ENCODE measurements at regions not wholly inside any gene's neighbourhood (a gene's known extent, or its start where the extent isn't known, plus 50 kb on each side); places are given as distances from the start of the nearest gene placed in this dataset.
"Not testable (repeated sequence)": the region's sequence is repeated elsewhere in the genome, so short reads cannot be mapped to it uniquely, and the experiment has no call there.

DNA sequence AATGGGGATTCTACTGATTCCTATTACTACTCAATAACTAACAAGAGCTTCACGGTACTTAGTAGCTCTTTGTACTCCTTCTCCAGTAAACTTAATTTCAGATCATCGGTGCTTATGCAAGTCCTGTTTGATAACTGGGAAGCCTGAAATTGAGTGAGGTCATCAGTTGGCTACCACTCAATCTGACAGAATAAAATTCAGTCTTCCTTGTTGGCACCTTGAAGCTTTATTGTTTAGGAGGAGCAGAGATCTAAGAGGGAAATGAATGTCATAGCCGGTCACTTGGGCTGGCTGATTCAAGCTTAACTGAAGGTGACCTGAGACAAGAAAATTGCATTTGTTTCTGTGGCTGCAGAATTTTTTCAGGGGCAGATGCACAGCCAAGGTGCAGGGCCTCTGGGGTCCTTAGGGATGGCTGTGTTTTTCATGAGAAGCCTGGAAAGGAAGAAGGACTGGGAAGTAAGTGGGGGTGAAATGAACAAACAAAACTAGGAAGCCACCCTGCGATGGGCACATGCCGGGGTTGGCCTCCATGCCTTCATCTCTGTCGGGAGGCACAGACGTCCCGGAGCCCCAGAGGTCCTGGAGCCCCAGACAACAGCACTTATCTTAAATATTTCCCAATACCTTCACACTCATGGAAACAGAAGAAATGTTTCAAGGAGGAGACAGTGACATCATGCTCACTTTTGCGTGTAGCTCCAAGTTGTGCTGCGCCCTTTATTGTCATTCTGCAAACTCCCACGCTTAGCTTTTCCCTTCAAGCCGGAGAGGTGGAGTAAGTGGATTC lies 85.0 kb upstream of the KIF5B start:
- Histone ChIP-seq H3K9me3 (no peaks in the 10 kb centered on the region), H3K36me3 (ENCODE audit: insufficient read depth in 1 of 2, low read depth in 1 of 2) (no peaks in the 10 kb centered on the region), H3K4me1 (peaks cover 10% of the 10 kb centered on the region), H3K27ac (peak overlapping the region; percentile 36), H3K4me3 (no peak overlapping the region), H3K27me3 (ENCODE audit: insufficient read depth in 3 of 3, low read length in 2 of 3) (no peaks in the 10 kb centered on the region)
- intact Hi-C loops (cut with DNase I) = no loop called here
- peak in 1 of 4 donors; percentile 21 for ATAC-seq
- no peak for DNase-seq
- TF ChIP-seq, protein P1, sequence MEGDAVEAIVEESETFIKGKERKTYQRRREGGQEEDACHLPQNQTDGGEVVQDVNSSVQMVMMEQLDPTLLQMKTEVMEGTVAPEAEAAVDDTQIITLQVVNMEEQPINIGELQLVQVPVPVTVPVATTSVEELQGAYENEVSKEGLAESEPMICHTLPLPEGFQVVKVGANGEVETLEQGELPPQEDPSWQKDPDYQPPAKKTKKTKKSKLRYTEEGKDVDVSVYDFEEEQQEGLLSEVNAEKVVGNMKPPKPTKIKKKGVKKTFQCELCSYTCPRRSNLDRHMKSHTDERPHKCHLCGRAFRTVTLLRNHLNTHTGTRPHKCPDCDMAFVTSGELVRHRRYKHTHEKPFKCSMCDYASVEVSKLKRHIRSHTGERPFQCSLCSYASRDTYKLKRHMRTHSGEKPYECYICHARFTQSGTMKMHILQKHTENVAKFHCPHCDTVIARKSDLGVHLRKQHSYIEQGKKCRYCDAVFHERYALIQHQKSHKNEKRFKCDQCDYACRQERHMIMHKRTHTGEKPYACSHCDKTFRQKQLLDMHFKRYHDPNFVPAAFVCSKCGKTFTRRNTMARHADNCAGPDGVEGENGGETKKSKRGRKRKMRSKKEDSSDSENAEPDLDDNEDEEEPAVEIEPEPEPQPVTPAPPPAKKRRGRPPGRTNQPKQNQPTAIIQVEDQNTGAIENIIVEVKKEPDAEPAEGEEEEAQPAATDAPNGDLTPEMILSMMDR (IDR thresholded peaks at IDR 0.05) = no peak
- WGBS, 3 donors = 65 to 73% (median 70%) methylated on average over 12 of the region's 12 CpGs

DNA sequence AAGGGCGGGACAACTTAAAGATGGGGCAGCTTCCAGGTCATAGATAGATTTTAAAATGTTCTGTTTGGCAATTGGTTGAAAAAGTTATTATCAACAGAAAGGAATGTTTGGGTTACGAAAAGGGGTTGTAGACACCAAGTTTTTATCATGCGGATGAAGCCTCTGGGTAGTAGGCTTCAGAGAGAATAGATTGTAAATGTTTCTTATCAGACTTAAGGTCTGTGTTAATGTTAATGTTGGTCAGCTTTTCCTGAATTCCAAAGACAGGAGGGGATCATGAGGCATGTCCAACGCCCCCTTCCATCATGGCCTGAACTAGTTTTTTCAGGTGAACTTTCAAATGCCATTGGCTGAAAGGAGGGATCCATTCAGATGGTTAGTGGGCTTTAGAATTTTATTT lies 84.2 kb upstream of the KIF5B start:
- Histone ChIP-seq H3K36me3 (ENCODE audit: insufficient read depth in 1 of 2, low read depth in 1 of 2) (no peaks in the 10 kb centered on the region), H3K4me3 (no peak overlapping the region), H3K4me1 (peaks cover 10% of the 10 kb centered on the region), H3K27ac (peak overlapping the region; percentile 36), H3K27me3 (ENCODE audit: insufficient read depth in 3 of 3, low read length in 2 of 3) (no peaks in the 10 kb centered on the region), H3K9me3 (no peaks in the 10 kb centered on the region)
- DNase-seq = no peak
- TF ChIP-seq, protein P1 (IDR thresholded peaks at IDR 0.05) = no peak
- ATAC-seq = no peak
- 97% methylated on average over 4 of the region's 4 CpGs for WGBS, 3 donors
- intact Hi-C loops (cut with DNase I) = no loop called here

DNA sequence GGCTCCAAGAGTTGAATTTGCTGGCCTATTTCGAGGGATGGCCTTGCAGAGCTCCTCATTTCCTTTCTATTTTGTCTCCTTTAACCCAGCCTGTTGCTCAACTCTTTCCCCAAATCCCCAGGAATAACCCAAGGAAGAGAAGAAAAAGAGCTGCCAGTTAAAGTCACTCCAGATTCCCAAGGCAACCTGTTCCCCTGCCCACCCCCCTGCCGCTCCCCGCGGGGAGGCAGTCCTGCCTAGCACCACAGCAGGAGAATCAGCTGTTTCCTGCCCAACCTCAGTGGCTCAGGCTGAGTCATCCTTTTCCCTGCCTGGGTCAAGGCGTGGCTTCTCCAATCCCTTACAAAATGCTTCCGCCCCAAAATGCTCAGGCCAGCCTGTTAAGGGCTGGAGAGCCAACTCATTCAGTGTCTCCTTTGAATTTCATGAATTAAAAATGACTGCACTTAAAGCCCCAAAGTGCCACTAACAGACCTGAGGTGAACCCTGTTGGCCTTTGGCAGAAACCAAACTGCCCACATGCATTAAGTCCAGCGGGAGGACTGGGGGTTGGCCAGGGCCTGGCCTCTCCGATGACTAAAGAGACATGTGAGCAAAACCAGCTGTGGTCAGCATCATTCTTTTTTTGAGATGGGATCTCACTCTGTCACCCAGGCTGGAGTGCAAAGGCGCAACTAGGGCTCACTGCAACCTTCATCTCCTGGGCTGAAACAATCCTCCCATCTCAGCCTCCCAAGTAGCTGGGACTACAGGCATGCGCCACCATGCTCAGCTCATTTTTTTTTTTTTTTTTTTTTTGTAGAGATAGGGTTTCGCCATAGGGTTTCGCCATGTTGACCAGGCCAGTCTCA lies 83.2 kb upstream of the KIF5B start:
- intact Hi-C loops (cut with DNase I) = loop anchor here in 1 of 2 donors (5.0 kb wide), 1 partner anchor 82 kb away; the partner anchor contains the start of gene KIF5B
- DNase-seq (peak; percentile 85 to 87), ATAC-seq (peak; percentile 91 to 94 (median 93))
- WGBS, 3 donors = 41 to 52% (median 51%) methylated on average over 12 of the region's 12 CpGs
- TF ChIP-seq, protein P1 (IDR thresholded peaks at IDR 0.05) = no peak
- Histone ChIP-seq H3K36me3 (ENCODE audit: insufficient read depth in 1 of 2, low read depth in 1 of 2) (no peaks in the 10 kb centered on the region), H3K27ac (peak overlapping the region; percentile 67), H3K4me1 (peaks cover 10% of the 10 kb centered on the region), H3K9me3 (no peaks in the 10 kb centered on the region), H3K4me3 (no peak overlapping the region), H3K27me3 (ENCODE audit: insufficient read depth in 3 of 3, low read length in 2 of 3) (no peaks in the 10 kb centered on the region)

DNA sequence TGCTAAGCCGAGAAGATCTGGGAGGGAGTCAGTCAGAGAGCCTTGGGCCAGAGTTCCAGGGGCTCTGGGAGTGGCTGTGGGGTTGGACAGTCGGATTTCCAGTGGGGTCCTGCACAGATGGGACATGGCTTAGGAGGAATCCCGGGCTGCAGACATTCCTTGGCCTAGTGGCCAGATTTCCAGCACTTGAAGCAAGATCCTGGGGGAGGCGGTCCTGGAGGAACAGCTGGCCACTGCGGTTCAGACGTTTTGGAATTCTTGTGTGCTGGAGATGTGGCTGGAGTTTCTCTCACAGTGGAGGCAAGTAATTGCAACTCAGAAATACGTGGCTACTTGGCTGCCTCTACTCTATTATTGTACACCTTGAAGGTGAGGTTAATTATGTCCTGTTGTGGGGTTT lies 80.7 kb upstream of the KIF5B start:
- WGBS, 3 donors = 62 to 70% (median 62%) methylated on average over 7 of the region's 7 CpGs
- not testable (repeated sequence) for H3K27me3 ChIP-seq (ENCODE audit: insufficient read depth in 3 of 3, low read length in 2 of 3); DNase-seq; ATAC-seq; H3K9me3 ChIP-seq; H3K27ac ChIP-seq; H3K4me3 ChIP-seq; H3K36me3 ChIP-seq (ENCODE audit: insufficient read depth in 1 of 2, low read depth in 1 of 2)
- peaks cover 10% of the 10 kb centered on the region for H3K4me1 ChIP-seq
- intact Hi-C loops (cut with DNase I) = loop anchor here in 1 of 2 donors (5.0 kb wide), 1 partner anchor 80 kb away; the partner anchor contains the start of gene KIF5B

DNA sequence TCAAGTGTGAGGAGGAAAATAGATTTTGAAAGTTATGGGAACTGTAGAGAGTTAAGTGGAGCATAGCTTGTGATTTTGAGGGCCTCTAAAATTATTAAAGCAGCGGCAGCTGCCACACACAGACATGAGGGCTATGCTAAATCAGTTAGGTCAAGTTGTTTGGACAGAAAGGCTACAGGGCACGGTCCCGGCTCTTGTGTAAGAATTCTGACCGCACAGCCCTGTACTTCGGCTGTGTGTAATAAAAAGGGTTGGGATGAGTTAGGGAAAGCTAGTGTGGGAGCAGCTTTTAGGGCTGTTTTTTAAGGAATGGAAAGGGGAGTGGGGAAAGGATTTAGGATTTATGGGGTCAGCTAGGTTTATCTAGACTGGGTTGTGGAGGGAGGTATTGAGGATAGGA lies 79.6 kb upstream of the KIF5B start:
- WGBS, 3 donors = 79 to 95% (median 80%) methylated on average over 5 of the region's 5 CpGs
- ATAC-seq; H3K27ac ChIP-seq; H3K27me3 ChIP-seq (ENCODE audit: insufficient read depth in 3 of 3, low read length in 2 of 3); H3K9me3 ChIP-seq; H3K36me3 ChIP-seq (ENCODE audit: insufficient read depth in 1 of 2, low read depth in 1 of 2); H3K4me3 ChIP-seq; DNase-seq; H3K4me1 ChIP-seq: not testable (repeated sequence)
- intact Hi-C loops (cut with DNase I) = loop anchor here in 1 of 2 donors (5.0 kb wide), 1 partner anchor 78 kb away; the partner anchor contains the start of gene KIF5B
